ENCODE measurements at regions not wholly inside any gene's neighbourhood (a gene's known extent, or its start where the extent isn't known, plus 50 kb on each side); places are given as distances from the start of the nearest gene placed in this dataset.

- TF ChIP-seq POLR2A (IDR thresholded peaks at IDR 0.05): no peak
- TF ChIP-seq POLR2AphosphoS5 (IDR thresholded peaks at IDR 0.05): no peak
- TF ChIP-seq CTCF (IDR thresholded peaks at IDR 0.05): no peak
- no peak for TF ChIP-seq EP300 (IDR thresholded peaks at IDR 0.05; ENCODE audit: low read depth)
Measured at GRCh38 chr9:33684831-33685230, 110.5 kb upstream of the PRSS3 start.

Data from transverse colon (tissue), 4 donors.